PFSK-1 (cell line): ENCODE measurements at regions not wholly inside any gene's neighbourhood (a gene's known extent, or its start where the extent isn't known, plus 50 kb on each side); places are given as distances from the start of the nearest gene placed in this dataset.

Experiments used
- POLR2AphosphoS5 ChIP-seq: IDR thresholded peaks from 2 replicates; pipeline ENCODE4 v1.6.1; 2012; ENCODE audit warnings: low read depth, mild to moderate bottlenecking, control low read depth, low read length, moderate library complexity
- TAF1 ChIP-seq: IDR thresholded peaks from 2 replicates; pipeline ENCODE4 v1.6.1; 2012; ENCODE audit warnings: low read length, control low read depth, borderline replicate concordance; ENCODE audit not compliant: insufficient read depth

GRCh38 chr14:48456051-48456450 is 780.6 kb upstream of the MDGA2 start:
- no peak for TF ChIP-seq TAF1
- TF ChIP-seq POLR2AphosphoS5 = no peak
